Naive thymus-derived CD8-positive, alpha-beta T cell (primary cell): ENCODE measurements at regions not wholly inside any gene's neighbourhood (a gene's known extent, or its start where the extent isn't known, plus 50 kb on each side); places are given as distances from the start of the nearest gene placed in this dataset.

Experiments used
- ATAC-seq, 2 donors: fragments of 150-1000 bp; cut with Tn5 transposase in 1 of 2; sonication (Bioruptor Pico), chemical (Tn5 transposase) in 1 of 2; 1 replicate in 1 of 2; 2 replicates in 1 of 2; pipeline ENCODE4 v1.10.0; 2021; ENCODE audit warnings: mild to moderate bottlenecking in 2 of 2, moderate library complexity in 2 of 2
- POLR2A ChIA-PET: fragments of 350-600 bp; sonication (Branson Sonifier 250); formaldehyde crosslinking; loops from one replicate; lab custom pipeline; 2021; ENCODE audit warnings: antibody characterized with exemption; lab: Charles Lee
- DNase-seq, 10 donors: peaks; one replicate each; pipeline versions ENCODE4 v3.0.0 to v3.0.0-alpha.2; 2020 to 2022
- H3K27ac Mint-ChIP-seq, 10 donors: one replicate each; pipeline ENCODE4 v1.8.0; 2020 to 2022; ENCODE audit warnings: mild to moderate bottlenecking in 10 of 10, mixed read lengths in 10 of 10, moderate library complexity in 4 of 10, inconsistent platforms in 1 of 10
- H3K27me3 Mint-ChIP-seq, 5 donors: one replicate each; pipeline ENCODE4 v1.8.0; 2021 to 2022; ENCODE audit warnings: mixed read lengths in 5 of 5
- H3K36me3 Mint-ChIP-seq, 3 donors: one replicate each; pipeline ENCODE4 v1.8.0; 2020 to 2022; ENCODE audit warnings: mixed read lengths in 3 of 3, mild to moderate bottlenecking in 2 of 3, inconsistent platforms in 1 of 3
- H3K4me1 Mint-ChIP-seq, 4 donors: one replicate each; pipeline ENCODE4 v1.8.0; 2021 to 2022; ENCODE audit warnings: mixed read lengths in 4 of 4
- H3K4me3 Mint-ChIP-seq, 10 donors: one replicate each; pipeline ENCODE4 v1.8.0; 2020 to 2022; ENCODE audit warnings: mild to moderate bottlenecking in 10 of 10, mixed read lengths in 10 of 10, moderate library complexity in 6 of 10, inconsistent platforms in 1 of 10
- H3K9me3 Mint-ChIP-seq, 9 donors: one replicate each; pipeline ENCODE4 v1.8.0; 2020 to 2022; ENCODE audit warnings: mixed read lengths in 9 of 9, mild to moderate bottlenecking in 3 of 9, inconsistent platforms in 1 of 9, moderate library complexity in 1 of 9

GRCh38 chr10:121352231-121352855, 245.9 kb downstream of the FGFR2 start:
- ATAC-seq = no peak
- H3K27ac Mint-ChIP-seq = no peak overlapping the region
- H3K9me3 Mint-ChIP-seq = peaks cover 0 to 10% (median 0%) of the 10 kb centered on the region in 9 donors
- peaks cover 0 to 9% (median 0%) of the 10 kb centered on the region in 5 donors for H3K27me3 Mint-ChIP-seq
- no peak overlapping the region for H3K4me3 Mint-ChIP-seq
- POLR2A ChIA-PET = no interaction called here
- DNase-seq = no peak
- H3K4me1 Mint-ChIP-seq = no peaks in the 10 kb centered on the region
- no peaks in the 10 kb centered on the region for H3K36me3 Mint-ChIP-seq

- Mint-ChIP-seq H3K27ac (no peak overlapping the region), H3K9me3 (peaks cover 0 to 10% (median 0%) of the 10 kb centered on the region in 9 donors), H3K36me3 (no peaks in the 10 kb centered on the region), H3K4me3 (no peak overlapping the region), H3K27me3 (peaks cover 0 to 3% (median 0%) of the 10 kb centered on the region in 5 donors), H3K4me1 (no peaks in the 10 kb centered on the region)
- DNase-seq (no peak), ATAC-seq (no peak)
- POLR2A ChIA-PET = no interaction called here
Measured at GRCh38 chr10:121355161-121355560, 243.1 kb downstream of the FGFR2 start.

- no peak overlapping the region for H3K4me3 Mint-ChIP-seq
- POLR2A ChIA-PET = no interaction called here
- no peaks in the 10 kb centered on the region for H3K4me1 Mint-ChIP-seq
Measured at GRCh38 chr10:121356183-121356582, 242.1 kb downstream of the FGFR2 start.

GRCh38 chr10:121357401-121357800, 240.8 kb downstream of the FGFR2 start:
- no peaks in the 10 kb centered on the region for H3K4me1 Mint-ChIP-seq
- H3K4me3 Mint-ChIP-seq = no peak overlapping the region
- DNase-seq (no peak), ATAC-seq (no peak)
- no peaks in the 10 kb centered on the region for H3K36me3 Mint-ChIP-seq
- peaks cover 0 to 8% (median 0%) of the 10 kb centered on the region in 9 donors for H3K9me3 Mint-ChIP-seq
- POLR2A ChIA-PET = no interaction called here
- no peak overlapping the region for H3K27ac Mint-ChIP-seq
- peaks cover 0 to 3% (median 0%) of the 10 kb centered on the region in 5 donors for H3K27me3 Mint-ChIP-seq

More at GRCh38 chr10:121356183-121356582, 242.1 kb downstream of the FGFR2 start:
- no peak for DNase-seq
- no peak overlapping the region for H3K27ac Mint-ChIP-seq
- peaks cover 0 to 5% (median 0%) of the 10 kb centered on the region in 9 donors for H3K9me3 Mint-ChIP-seq
- H3K27me3 Mint-ChIP-seq = peaks cover 0 to 3% (median 0%) of the 10 kb centered on the region in 5 donors
- H3K36me3 Mint-ChIP-seq = no peaks in the 10 kb centered on the region
- ATAC-seq = no peak

- H3K4me1 Mint-ChIP-seq = no peaks in the 10 kb centered on the region
- no peak overlapping the region for H3K27ac Mint-ChIP-seq
- no peaks in the 10 kb centered on the region for H3K36me3 Mint-ChIP-seq
- ATAC-seq (no peak), DNase-seq (no peak)
- peaks cover 0 to 13% (median 0%) of the 10 kb centered on the region in 9 donors for H3K9me3 Mint-ChIP-seq
- H3K4me3 Mint-ChIP-seq = no peak overlapping the region
- POLR2A ChIA-PET = no interaction called here
- H3K27me3 Mint-ChIP-seq = peaks cover 0 to 3% (median 0%) of the 10 kb centered on the region in 5 donors
Measured at GRCh38 chr10:121362026-121362425, 236.2 kb downstream of the FGFR2 start.

- H3K36me3 Mint-ChIP-seq = no peaks in the 10 kb centered on the region
- POLR2A ChIA-PET = no interaction called here
- H3K27ac Mint-ChIP-seq = no peak overlapping the region
- peaks cover 0 to 11% (median 0%) of the 10 kb centered on the region in 9 donors for H3K9me3 Mint-ChIP-seq
- peaks cover 0 to 2% (median 0%) of the 10 kb centered on the region in 5 donors for H3K27me3 Mint-ChIP-seq
- H3K4me1 Mint-ChIP-seq = no peaks in the 10 kb centered on the region
- no peak for ATAC-seq
- H3K4me3 Mint-ChIP-seq = no peak overlapping the region
- no peak for DNase-seq
Measured at GRCh38 chr10:121365566-121365965, 232.7 kb downstream of the FGFR2 start.

DNA sequence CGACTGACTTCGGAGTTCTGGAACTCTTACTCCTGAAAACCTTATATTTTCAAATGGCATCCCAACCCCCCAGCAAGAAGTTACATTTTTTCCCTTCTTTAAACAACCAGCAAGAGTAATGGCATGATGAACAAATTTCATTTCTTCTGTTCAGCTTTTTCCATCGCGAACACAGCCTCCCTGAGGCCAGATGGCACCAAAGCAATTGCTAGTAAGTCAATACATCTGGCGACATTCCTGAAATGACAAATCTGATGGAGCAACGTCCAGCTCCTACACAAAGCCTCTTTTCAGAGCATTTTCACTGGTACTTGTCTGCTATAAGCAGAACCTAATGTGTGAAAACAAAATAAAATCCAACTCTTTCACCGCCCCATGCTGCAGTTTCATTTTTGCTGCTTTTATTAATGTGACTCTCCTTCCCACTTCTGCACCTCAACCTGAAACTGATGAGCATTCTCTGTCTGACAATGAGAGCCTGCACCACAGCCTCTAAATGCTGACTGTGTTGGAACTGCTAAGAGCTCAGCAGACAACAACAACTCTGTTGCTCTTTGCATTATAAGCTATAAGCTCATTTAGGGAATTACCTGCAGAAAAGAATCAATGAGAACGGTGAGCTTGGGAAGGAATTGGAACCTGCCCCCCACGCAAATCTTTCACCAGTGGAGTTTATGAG, 229.8 kb downstream of the FGFR2 start:
- H3K4me1 Mint-ChIP-seq = no peaks in the 10 kb centered on the region
- peaks cover 0 to 3% (median 0%) of the 10 kb centered on the region in 9 donors for H3K9me3 Mint-ChIP-seq
- H3K27ac Mint-ChIP-seq = no peak overlapping the region
- no peak for DNase-seq
- H3K27me3 Mint-ChIP-seq = peaks cover 0 to 2% (median 0%) of the 10 kb centered on the region in 5 donors
- ATAC-seq = no peak
- no peak overlapping the region for H3K4me3 Mint-ChIP-seq
- POLR2A ChIA-PET = no interaction called here
- no peaks in the 10 kb centered on the region for H3K36me3 Mint-ChIP-seq

GRCh38 chr10:121369616-121370015, 228.6 kb downstream of the FGFR2 start:
- H3K4me1 Mint-ChIP-seq = no peaks in the 10 kb centered on the region
- no peak overlapping the region for H3K27ac Mint-ChIP-seq
- no peaks in the 10 kb centered on the region for H3K36me3 Mint-ChIP-seq
- POLR2A ChIA-PET = no interaction called here
- H3K9me3 Mint-ChIP-seq = peaks cover 0 to 3% (median 0%) of the 10 kb centered on the region in 9 donors
- peaks cover 0 to 2% (median 0%) of the 10 kb centered on the region in 5 donors for H3K27me3 Mint-ChIP-seq
- no peak for DNase-seq
- no peak overlapping the region for H3K4me3 Mint-ChIP-seq
- no peak for ATAC-seq

- Mint-ChIP-seq H3K9me3 (peaks cover 0 to 3% (median 0%) of the 10 kb centered on the region in 9 donors), H3K36me3 (no peaks in the 10 kb centered on the region), H3K4me1 (no peaks in the 10 kb centered on the region), H3K27ac (no peak overlapping the region), H3K4me3 (no peak overlapping the region), H3K27me3 (peaks cover 0 to 2% (median 0%) of the 10 kb centered on the region in 5 donors)
- DNase-seq (no peak), ATAC-seq (no peak)
- POLR2A ChIA-PET = no interaction called here
Measured at GRCh38 chr10:121371836-121372235, 226.4 kb downstream of the FGFR2 start.

DNA sequence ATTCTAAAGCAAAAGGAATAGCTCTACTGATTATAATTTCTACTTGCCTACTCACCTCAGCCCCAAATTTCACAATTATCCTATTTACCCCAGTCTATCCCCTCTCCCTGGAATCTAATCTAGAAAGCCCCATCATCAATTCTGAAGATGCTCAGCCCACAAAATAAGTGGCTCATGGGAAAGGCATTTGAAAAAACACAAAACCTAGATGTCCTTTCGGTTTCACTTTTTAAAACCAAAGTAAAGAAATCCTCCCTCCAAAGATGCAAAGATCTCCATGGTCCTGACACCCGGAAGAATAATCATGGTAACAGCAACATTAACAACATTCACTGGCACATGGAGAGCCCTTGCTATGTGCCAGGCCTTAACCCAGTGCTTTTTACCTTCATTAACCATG, 224.8 kb downstream of the FGFR2 start:
- no peak for DNase-seq
- Mint-ChIP-seq H3K27me3 (peaks cover 0 to 12% (median 0%) of the 10 kb centered on the region in 5 donors), H3K36me3 (no peaks in the 10 kb centered on the region), H3K4me3 (no peak overlapping the region), H3K4me1 (peaks cover 0 to 1% (median 0%) of the 10 kb centered on the region in 4 donors), H3K9me3 (peaks cover 0 to 3% (median 0%) of the 10 kb centered on the region in 9 donors), H3K27ac (no peak overlapping the region)
- POLR2A ChIA-PET = no interaction called here
- no peak for ATAC-seq

- H3K4me1 Mint-ChIP-seq = peaks cover 0 to 1% (median 0%) of the 10 kb centered on the region in 4 donors
- ATAC-seq (no peak), DNase-seq (no peak)
- POLR2A ChIA-PET = no interaction called here
- H3K27me3 Mint-ChIP-seq = peaks cover 0 to 12% (median 0%) of the 10 kb centered on the region in 5 donors
- no peak overlapping the region for H3K4me3 Mint-ChIP-seq
- H3K27ac Mint-ChIP-seq = no peak overlapping the region
- no peaks in the 10 kb centered on the region for H3K36me3 Mint-ChIP-seq
- peaks cover 0 to 3% (median 0%) of the 10 kb centered on the region in 9 donors for H3K9me3 Mint-ChIP-seq
Measured at GRCh38 chr10:121374121-121374520, 224.1 kb downstream of the FGFR2 start.

DNA sequence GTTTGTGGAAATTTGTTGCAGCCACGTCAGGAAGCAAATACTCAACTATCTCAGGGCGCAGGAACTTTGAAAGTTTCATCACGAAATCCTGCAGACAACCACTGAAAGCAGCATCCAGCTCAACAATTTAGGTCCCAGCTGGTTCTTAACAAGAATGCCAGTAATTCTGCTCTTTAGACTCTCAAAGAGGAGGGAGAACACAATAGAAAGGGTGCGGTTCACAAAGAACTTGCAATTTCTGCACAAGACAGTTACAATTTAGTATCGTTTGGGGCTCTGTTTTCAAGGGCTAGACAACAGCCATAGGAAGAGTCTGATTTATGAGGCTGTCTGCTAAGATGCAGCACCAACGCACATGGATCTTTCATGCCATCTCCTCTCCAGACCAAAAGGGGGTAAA, 223.1 kb downstream of the FGFR2 start:
- H3K4me3 Mint-ChIP-seq = no peak overlapping the region
- H3K27me3 Mint-ChIP-seq = peaks cover 0 to 12% (median 0%) of the 10 kb centered on the region in 5 donors
- peaks cover 0 to 3% (median 0%) of the 10 kb centered on the region in 9 donors for H3K9me3 Mint-ChIP-seq
- ATAC-seq (no peak), DNase-seq (no peak)
- POLR2A ChIA-PET = no interaction called here
- H3K4me1 Mint-ChIP-seq = peaks cover 0 to 1% (median 0%) of the 10 kb centered on the region in 4 donors
- H3K27ac Mint-ChIP-seq = no peak overlapping the region
- H3K36me3 Mint-ChIP-seq = no peaks in the 10 kb centered on the region

GRCh38 chr10:121378251-121378801, 219.9 kb downstream of the FGFR2 start:
- Mint-ChIP-seq H3K4me3 (no peak overlapping the region), H3K27ac (no peak overlapping the region), H3K9me3 (peaks cover 0 to 11% (median 2%) of the 10 kb centered on the region in 9 donors), H3K27me3 (peaks cover 0 to 22% (median 1%) of the 10 kb centered on the region in 5 donors), H3K4me1 (peaks cover 0 to 1% (median 0%) of the 10 kb centered on the region in 4 donors), H3K36me3 (no peaks in the 10 kb centered on the region)
- DNase-seq (no peak), ATAC-seq (no peak)
- POLR2A ChIA-PET = no interaction called here
